ENCODE measurements at regions not wholly inside any gene's neighbourhood (a gene's known extent, or its start where the extent isn't known, plus 50 kb on each side); places are given as distances from the start of the nearest gene placed in this dataset.

GRCh38 chr1:143698016-143698415, 273.8 kb downstream of the FAM72C start:
- TF ChIP-seq CTCF (IDR thresholded peaks at IDR 0.05): peak in 1 of 3 donors; percentile 29
- TF ChIP-seq POLR2A (IDR thresholded peaks at IDR 0.05): no peak

Data from breast epithelium (tissue), 3 donors.